Activated T-cell treated with anti-CD3 and anti-CD28 coated beads for 1 hour (primary cell): ENCODE measurements at regions not wholly inside any gene's neighbourhood (a gene's known extent, or its start where the extent isn't known, plus 50 kb on each side); places are given as distances from the start of the nearest gene placed in this dataset.

Experiments
- DNase-seq: peaks from one replicate; pipeline ENCODE4 v3.0.0-alpha.2; 2020; ENCODE audit warnings: low read depth

DNA sequence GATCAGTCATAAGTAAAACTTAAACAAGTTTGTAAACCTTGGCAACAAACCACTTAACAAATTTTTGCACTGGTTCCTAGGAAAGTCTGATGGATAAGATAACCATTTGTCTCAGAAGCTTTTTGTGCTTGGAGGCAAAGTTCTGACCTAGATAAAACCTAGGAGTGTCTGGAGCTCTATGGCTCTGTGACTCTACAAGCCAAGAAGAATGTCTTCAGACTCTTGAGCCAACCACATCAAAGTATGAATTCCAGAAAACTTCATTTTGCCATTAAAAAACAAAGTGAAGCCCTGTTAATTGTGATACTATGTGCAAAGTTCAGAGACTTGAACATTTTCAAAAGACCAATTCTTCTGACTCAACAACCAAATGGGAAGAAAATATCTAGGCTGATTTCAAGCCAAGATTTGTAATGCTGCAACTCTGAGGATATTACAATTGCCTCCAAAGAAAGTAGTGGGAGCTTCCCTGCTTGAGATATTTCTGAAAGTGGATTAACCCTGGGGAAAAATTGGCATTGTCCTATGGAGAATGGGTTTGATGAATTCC lies 158.1 kb upstream of the FOXQ1 start:
- DNase-seq = no peak

DNA sequence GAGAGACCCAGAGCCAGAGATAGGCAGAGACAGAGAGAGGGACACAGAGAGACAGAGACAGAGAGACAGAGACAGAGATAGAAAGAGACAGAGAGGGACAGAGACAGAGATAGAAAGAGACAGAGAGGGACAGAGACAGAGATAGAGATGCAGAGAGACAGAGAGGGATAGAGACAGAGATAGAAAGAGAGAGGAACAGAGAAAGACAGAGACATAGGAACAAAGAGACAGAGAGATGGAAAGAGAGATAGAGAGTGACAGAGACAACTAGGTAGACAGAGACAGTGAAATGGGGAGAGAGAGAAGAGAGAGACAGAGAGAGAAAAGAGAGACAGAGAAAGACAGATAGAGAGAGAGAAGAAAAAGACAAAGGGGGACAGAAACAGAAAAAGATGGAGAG lies 165.4 kb upstream of the FOXQ1 start:
- no peak for DNase-seq

DNA sequence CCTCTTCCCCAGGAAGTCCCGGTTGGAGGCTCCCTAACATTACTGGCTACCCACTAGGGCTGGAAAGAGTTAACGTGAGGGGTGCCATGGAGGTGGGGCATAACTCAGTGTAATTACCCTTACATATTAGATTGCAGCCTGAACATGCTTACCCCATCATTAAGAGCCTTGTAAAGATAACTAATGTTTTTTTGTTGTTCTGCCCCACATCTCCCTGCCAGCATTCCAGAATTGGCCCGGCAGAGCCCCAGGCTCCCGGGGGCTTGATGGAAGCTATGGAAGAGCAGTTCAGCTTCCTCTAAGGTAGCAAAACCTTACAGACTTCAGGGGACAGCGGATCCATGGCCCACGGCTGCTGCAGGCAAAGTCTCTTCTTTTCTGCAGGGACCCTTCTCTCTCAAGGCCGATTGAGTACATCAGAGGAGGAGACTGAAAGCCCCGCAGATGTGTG lies 166.1 kb upstream of the FOXQ1 start:
- no peak for DNase-seq

DNA sequence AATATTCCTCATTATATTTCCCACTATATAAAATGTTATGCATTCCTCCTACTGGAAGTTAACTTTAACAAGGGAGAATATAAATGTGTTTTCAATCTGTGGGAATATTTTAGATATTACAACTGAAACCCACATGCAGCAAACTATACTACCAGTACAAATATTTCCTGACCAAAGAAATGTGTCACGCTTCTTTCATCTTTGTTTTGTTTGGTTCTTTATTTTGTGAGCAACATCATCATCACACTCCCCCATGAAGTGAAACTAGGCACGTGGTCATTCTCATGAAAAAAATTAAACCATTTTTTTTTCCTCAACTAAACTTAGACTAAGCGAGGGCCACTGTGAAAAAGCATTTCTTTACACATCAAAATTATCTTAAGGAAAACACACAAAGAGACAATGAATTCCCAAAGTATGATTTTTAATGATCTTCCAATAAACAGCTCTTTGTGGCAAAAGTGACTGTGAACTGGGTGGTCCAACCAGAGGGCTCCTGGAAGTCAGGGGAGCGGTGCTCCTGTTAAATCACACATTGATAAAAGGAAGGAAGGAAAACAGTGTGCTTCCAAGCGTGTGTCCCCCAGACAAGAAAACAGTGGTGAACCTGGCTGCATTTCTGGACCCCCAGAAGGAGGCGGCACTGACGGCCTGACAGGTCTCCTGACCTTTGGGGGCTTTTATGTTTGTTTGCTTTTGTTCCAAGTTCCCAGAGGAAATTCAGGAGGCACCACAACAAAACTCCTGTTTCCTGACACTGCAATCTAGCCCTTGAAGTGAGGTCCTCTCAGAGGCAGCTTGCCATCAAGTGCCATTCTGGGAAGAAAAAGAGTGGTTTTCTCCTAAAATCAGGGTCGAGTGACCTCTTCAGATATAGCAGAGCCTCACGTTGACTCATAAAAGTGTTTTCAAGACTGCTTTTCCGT lies 166.8 kb upstream of the FOXQ1 start:
- no peak for DNase-seq

DNA sequence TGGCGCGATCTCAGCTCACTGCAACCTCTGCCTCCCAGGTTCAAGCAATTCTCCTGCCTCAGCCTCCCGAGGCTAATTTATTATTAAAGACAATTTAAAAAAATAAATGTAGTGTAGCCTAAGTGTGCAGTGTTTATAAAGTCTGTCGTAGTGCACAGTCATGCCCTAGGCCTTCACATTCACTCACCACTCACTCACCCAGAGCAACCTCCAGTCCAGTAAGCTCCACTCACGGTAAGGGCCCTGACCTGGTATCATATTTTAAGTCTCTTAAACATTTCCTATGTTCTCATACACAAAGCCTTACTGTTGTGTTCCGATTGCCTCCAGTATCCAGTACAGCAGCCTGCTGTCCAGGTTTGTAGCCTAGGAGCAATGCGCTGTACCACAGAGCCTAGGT lies 168.2 kb upstream of the FOXQ1 start:
- DNase-seq = no peak

DNA sequence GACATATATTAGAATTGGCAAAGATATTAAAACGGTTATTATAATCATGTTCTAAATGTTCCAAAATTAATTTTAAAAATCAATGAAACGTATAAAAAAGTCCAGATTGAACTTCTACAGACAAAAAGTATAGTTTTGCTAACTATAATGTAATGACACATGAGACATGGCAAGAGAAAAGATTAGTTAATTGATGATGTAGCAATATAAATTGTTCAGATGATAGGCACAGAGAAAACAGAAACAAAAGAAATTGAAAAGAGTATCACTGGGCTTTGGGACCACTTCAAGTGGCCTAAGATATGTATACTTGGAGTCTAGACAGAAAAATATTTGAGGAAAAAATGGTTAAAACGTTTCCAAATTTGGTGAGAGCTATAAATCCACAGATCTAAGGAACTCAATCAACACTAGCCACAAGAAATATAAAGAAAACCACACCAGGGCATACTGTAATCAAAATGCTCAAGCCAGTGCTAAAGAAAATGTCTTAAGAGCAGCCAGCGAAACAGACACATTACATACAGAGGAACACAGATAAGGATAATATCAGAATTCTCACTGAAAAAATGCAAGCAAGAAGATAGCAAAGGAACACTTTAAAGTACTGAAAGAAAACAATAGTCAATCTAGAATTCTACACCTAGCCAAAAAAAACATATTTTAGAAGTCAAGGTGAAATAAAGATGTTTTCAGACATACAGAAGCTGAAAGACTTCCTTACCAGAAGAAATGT lies 172.6 kb upstream of the FOXQ1 start:
- no peak for DNase-seq

DNA sequence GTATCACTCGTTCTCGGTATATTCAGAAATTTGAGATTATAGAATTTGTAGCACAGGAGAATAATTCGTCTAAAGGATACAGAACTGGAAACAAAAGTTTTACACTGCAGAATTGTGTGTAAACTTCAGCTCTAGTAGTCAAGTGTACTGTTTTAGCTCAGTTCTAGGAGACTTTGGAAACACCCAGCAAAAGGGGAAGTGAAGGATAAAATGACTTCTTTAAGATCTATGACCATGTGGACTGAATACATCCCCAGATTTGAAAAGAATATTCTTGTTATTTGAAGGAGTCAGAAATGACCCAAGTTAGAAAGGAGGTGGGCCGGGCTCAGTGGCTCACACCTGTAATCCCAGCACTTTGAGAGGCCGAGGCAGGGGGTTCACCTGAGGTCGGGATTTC lies 174.0 kb upstream of the FOXQ1 start:
- DNase-seq = no peak

DNA sequence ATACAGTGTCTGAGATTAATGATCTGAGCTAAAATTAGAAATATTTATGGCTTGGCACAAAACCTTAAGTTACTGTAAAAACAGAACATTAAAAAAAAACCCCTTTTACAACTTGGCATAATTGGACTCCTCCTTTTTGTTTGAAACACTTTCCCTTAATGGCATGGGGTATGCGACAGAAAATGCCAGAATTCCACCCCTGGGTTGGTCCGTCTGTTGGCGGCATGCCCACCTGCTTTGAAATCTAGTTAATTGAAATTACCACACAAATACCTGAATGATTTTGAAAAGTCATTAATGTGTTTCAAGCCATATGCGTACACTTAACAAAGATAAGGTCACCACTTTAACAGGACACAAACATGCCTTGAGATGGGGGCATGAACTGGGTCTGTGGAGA lies 175.1 kb upstream of the FOXQ1 start:
- DNase-seq = no peak

DNA sequence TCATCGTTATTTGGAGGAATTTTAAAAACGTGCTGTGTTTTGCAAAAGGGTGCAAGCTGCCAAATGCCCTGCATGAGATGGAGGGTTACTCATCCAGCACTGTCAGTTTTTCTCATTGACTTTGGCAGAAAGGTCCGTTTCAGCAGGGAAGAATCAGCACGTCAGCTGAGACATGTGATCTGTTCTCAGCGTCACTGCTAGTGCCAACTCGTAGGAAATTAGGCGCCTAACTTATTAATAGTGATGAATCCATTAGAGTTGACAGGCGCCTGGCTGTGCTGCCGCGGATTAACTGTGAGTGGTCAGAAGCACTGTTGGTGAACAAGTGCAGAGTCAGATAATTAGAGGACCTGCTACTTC lies 175.5 kb upstream of the FOXQ1 start:
- no peak for DNase-seq

DNA sequence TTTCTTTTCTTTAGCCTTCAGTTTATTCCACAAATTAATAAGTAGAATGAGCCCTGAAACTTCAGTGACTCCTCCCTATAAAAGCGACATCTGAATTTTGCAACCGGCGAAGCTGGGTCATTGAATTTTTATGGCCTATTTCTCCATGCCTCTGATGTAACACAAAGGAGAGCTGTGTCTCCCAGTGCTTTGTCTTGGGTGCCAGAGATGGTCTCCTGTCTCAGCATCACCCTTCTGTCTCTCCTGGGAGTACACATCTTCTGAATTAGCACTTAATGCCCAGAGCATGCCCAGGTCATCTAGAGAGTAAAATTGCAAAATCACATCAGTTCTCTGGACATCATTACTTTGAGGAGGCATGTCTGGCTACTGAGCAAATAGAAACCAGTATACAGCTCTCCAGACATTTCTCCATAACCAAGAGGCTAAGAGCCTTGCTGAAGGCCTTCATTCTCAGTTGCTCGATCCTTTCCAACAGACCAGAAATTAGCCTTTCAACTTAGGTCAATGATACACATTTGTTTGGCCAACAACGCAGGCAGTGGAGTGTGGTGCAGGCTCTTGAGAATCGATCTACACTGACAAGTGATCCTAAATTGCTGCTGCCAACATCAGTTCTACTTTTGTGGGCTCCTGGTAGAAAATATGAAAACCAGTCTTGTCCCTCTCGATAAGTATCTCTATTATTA lies 176.0 kb upstream of the FOXQ1 start:
- no peak for DNase-seq

DNA sequence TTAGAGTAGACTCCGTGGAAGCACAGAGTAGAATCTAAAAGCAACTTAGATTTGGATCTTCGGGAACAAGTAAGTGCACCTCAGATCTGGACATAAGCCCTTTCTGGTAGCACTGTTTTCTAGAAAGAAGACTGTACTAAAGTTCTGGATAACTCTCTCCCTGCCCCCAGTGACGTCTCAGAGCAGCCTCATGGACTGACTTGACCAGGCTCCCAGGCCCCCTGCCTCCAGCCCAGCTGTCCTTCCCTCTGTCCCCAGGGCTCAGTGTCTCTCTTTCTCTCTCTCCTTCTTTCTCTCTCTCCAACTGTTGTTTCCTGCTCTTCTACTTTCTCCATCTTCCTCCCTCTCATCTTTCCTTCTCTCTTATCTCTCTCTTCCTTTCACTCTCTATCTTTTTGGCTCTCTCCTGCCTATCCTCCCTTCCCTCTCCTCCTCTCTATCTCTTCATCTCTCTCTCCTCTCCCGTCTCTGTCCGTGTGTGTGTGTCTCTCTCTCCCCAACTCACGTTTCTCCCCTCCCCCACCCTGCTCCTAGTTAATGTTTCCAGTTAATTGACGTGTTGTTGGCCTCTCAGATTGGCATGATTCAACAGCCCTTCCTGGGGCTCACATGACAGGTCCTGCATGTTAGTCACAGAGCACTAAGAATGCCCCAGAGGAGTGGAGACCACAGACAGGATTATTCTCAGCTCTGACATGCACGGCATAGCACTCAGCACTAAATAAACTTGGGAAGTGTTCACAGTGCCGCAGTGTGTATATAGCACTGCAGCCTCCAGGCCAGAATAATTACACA lies 180.4 kb upstream of the FOXQ1 start:
- DNase-seq = no peak

DNA sequence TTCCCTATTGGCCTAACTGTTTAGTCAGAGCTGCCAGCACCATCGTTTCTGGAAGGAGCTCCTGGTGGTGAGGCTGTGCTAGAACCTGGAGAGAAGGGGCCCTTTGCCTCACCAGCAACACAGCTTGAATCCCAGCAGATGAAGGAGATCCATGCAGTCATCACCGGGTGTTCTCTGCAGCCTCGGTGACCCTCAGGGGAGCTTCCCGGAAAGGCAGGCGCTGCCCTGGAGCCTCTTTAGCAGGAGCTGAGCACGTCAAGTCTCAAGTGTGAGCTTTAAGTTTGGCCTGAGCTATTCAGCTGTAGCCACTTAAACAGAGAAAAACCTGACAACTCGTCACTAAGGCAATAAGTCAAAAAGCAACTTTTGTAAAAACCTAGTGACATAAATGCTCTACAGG lies 181.2 kb upstream of the FOXQ1 start:
- no peak for DNase-seq

DNA sequence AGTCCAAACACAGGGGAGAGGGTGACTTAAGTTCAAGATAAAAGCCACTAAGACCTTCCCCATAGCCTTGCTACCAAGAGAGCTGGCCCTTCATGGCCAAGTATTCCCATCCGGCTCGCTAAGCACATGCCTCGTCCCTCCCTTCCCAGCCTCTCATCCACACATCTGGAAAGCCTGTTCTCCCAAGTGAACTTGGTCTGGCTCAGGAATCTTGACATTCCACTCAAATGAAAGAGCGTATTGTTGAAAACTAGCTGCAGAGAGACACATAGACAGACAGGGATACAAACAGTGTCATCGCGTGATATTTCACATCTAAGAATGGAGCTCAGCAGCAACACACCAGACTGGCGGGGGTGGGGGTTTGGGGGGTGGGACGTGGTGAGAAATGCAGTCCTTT lies 182.8 kb upstream of the FOXQ1 start:
- no peak for DNase-seq

DNA sequence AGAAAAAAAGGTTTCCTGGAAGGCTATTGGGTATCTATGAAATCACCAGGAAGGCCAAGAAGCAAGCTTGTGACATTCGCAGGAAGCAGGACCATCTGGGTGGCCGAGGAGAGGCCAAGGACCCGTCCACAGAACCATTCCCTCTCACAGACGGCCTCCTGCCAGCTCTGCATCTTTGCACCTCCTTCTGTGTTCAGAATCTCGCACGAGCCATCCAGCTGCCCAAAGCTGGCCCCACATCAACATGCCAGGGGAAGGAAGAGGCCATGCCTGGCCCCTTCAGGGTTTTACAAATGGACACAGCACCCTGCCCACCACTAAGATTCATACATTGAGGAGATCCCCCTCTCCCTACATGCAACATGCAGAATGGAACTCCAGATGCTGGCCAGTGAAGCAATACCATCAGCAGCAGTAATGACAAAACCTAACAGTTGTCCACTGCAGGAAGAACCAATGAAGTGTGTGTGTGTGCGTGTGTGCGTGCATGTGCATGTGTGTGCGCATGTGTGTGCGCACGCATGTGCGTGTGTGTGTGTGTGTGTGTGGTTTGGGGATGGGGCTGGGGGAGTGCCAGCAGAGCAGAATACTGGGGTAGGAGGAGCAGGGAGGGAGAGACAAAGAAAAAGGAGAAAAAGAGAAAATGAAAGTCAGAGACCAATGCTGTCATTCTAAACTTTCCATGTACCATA lies 184.2 kb upstream of the FOXQ1 start:
- no peak for DNase-seq

DNA sequence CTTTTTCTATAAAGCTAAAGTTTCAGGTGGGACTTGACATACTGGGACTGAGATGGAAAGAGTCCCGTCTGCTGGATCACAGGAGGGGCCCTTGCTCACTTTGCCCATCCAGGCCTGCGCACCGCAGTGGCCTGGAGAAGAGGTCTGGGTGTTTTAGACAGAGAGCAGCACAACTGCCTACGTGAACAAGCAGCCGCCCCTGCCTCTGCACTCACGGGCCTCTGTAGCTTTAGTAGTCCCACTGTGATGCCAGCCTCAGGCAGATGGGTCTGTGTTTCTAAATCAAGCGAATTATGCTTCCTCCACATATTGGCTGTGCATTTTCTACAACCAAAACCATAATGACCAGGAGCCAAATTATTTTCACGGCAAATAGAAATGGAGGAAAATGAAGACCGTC lies 184.8 kb upstream of the FOXQ1 start:
- DNase-seq = no peak

DNA sequence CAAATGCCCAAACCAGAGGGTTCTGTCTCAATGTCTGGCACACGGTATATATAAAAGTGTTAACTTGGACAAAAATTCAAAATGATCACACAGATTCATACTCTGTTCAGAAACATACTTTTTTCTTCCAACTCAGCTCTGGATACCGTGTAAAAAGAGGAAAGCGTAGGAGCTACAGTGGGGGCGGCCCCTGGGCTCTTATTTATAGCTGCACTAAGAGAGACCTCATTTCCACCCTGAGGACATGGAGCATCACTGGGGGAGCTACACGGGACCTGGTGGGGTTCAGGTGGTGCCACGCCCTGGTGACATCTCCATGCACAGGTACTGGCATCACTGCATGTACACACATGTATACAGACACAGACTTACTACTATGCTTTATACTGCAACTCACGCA lies 185.9 kb upstream of the FOXQ1 start:
- DNase-seq = no peak

DNA sequence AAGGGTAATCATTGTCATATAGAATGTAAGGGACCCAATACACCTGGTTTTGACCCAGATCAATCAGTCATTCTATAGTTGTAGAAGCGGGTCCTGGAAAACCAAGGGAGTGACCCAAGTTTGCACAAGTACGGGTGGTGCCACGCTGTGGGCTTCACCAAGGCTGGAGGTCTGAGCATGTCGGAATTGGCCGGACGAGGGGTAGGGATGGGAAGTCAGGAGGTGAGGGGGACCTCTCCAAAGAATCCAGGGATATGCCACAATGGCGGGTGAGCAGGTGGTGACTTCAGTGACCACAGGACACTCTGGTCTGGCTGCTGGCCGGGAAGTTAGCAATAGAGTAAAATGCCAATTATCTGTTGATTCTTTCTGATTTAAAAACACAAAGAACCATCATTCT lies 186.6 kb upstream of the FOXQ1 start:
- DNase-seq = no peak

DNA sequence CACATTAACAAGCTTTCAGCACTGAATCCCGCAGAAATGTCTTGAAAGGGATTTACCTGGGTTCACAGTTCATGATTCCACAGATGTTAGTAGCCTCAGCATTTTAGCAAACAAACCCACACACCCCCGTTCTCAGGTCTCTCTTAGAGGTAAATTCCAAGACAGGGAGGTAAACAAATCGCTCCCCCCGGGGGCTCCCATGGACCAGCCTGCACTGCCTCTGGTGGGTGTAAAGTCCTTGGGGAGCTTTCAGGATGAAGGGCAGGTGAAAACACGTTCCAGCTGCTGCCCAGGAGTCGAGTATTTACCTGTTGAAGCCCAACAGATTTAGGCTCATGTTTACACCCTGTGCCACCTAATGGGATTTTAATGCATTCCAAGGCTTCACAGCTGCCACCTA lies 187.0 kb upstream of the FOXQ1 start:
- DNase-seq = no peak

DNA sequence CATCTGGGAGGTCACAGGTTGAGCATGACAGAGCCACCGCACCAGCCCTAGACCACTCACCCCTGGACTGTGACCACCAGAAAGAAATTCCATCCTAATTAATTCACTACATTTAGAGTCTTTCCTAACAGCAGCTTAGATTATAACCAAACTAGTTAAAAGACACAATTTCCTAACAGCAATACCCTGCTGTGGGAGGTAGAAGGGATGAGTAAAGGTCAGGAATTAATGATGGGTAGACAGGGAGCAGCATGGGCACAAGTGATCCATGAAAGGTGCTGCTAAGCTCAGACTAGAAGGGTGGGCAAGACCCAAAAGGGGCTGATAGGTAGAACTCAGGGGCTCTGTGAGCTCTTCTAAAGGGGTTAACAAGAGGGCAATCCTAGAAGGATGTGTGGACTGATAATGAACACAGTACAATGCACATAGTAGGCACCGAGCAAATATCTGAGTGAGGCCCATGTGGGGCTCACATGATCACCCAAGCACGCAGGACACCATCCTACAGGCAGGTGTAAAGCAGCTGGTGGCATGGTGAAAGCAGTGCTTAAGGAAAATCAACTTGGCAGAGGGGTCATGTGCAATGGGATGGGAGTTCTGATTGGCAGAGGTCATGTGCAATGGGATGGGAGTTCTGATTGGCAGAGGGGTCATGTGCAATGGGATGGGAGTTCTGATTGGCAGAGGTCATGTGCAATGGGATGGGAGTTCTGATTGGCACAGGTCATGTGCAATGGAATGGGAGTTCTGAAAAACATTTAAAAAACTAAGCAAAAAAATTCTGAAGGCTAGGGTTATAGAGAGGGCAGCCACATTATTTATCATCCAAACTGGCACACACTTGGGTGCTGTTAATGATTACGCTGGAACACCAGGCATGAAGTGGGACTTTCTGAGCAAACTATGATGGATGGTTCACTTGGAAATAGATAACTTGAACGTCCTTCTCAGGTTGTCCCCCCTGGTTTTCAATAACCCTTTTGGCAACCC lies 188.2 kb upstream of the FOXQ1 start:
- no peak for DNase-seq

DNA sequence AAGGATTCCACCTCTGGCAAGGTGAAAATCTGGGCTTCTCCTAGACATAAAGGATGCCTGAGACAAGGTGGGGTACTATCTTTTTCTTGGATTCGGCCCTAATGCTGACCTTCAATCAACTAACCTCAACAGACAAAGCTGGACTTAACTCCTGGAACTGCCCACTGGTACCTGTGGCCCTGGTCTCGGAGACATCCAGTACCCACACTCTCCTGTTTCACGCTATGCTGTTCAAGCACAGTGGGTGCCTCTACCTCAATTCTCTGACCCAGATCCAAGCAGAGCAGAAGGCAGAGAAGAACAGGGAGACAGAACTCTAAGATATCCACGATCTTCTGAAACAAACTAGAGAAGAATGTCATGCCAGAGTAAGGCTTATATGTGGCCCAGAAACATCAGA lies 189.8 kb upstream of the FOXQ1 start:
- DNase-seq = no peak
